ENCODE measurements at regions not wholly inside any gene's neighbourhood (a gene's known extent, or its start where the extent isn't known, plus 50 kb on each side); places are given as distances from the start of the nearest gene placed in this dataset.

DNA sequence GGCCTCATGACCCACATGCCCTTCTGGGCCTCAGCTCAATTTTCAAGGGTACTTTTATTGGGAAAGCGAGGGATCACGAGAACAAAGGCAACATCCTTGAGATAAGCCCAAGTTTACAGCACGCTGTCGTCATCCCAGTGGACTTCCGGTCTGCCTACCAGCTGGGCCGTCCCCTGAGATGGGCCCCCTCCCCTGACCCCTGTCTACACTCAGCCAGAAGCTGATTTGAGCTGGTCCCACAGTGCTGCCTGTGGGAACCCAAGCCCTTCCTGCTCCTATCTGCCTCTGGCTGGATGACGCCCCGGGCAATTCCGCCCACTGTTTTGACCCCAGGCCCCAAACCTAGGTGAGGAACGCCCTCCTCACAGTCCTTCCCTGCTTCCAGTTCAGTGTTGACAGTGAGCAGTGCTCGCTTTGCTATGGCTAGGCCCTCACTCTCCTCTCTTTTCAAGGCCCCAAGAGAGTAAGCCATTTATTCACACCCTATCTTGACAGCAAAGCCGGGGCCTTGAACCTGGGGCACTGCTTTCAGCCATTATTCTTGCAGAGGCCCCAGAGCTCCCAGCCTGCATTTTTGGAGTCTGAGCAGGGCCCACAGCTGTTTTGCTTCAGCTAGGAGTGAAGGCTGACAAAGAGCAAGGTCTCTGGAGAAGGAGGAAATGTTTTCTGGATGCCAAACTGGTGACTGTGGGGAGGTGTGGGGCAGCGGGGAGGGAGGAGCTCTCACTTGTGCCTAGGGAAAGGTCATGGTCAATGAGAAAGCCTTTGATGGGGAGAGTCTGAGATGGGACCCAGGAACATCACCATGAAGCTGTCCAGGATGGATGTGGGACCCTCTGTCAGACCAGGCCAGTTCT, 164.6 kb upstream of the BCOR start:
- no peak overlapping the region for H3K4me3 ChIP-seq (ENCODE audit: low read depth, low read length)
- DNase-seq (ENCODE audit: low read depth, low spot score), result no peak
- POLR2A ChIA-PET, result interaction anchor here (0.9 to 1.1 kb wide), 2 partner anchors 165 to 166 kb away, joined by 3 to 4 read pairs; partner anchors contain the start of gene BCOR
- CTCF ChIA-PET, result interaction anchor here (0.8 kb wide), 1 partner anchor 313 kb away, joined by 3 read pairs; no protein-coding TSS in a partner anchor
- TF ChIP-seq, protein P1, sequence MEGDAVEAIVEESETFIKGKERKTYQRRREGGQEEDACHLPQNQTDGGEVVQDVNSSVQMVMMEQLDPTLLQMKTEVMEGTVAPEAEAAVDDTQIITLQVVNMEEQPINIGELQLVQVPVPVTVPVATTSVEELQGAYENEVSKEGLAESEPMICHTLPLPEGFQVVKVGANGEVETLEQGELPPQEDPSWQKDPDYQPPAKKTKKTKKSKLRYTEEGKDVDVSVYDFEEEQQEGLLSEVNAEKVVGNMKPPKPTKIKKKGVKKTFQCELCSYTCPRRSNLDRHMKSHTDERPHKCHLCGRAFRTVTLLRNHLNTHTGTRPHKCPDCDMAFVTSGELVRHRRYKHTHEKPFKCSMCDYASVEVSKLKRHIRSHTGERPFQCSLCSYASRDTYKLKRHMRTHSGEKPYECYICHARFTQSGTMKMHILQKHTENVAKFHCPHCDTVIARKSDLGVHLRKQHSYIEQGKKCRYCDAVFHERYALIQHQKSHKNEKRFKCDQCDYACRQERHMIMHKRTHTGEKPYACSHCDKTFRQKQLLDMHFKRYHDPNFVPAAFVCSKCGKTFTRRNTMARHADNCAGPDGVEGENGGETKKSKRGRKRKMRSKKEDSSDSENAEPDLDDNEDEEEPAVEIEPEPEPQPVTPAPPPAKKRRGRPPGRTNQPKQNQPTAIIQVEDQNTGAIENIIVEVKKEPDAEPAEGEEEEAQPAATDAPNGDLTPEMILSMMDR (IDR thresholded peaks at IDR 0.05; ENCODE audit: insufficient read depth, low read length, missing control alignments), result no peak

DNA sequence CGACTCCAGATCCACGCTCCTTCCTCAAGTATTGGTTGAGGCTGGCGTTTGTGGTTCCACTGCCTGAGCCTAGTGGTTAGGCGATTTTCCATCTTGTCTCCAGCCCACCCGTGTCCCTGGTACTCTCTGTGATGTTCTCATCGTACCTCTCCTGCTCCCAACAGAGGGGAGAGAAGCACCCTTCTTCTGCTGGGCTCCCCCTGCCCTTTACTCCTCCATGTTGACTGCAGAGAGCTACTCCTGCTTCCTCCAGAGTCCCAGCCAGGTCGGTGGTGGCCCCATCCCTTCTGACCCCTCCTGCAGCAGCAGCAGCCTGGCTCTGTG, 164.0 kb upstream of the BCOR start:
- H3K4me3 ChIP-seq (ENCODE audit: low read depth, low read length), result no peak overlapping the region
- ChIA-PET POLR2A (no interaction called here), CTCF (interaction anchor here (1.6 kb wide), 1 partner anchor 16 kb away, joined by 3 read pairs; no protein-coding TSS in a partner anchor)
- TF ChIP-seq, protein P1 (IDR thresholded peaks at IDR 0.05; ENCODE audit: insufficient read depth, low read length, missing control alignments), result no peak
- DNase-seq (ENCODE audit: low read depth, low spot score), result no peak

DNA sequence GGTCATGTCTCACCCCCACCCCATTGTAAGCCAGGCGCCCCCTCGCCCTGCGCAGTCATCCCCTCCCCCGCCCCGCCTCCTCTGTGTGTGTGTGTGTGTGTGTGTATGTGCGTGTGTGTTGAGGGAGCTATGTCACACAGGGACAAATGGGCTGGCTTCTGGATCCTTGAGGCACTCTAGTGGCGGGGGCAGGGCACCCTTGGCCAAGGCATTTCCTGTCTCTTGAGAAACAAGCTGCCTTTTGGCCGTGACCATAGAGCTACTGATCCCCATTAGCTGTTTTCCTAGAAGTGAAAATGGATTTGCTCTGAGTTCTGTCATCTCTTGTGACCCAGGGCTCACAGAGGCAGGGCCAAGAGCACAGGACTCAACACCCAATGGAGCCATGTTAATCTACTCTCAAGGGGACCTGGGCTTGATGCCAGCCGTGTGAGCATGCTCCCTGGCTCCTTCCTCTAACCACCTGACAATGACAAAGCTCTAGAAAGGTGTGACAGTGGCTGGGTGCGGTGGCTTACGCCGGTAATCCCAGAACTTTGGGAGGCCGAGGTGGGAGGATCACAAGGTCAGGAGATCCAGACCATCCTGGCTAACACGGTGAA, 162.5 kb upstream of the BCOR start:
- DNase-seq (ENCODE audit: low read depth, low spot score), result no peak
- ChIA-PET CTCF (interaction anchor here (1.6 kb wide), 1 partner anchor 15 kb away, joined by 3 read pairs; no protein-coding TSS in a partner anchor), POLR2A (no interaction called here)
- H3K4me3 ChIP-seq (ENCODE audit: low read depth, low read length), result no peak overlapping the region
- TF ChIP-seq, protein P1 (IDR thresholded peaks at IDR 0.05; ENCODE audit: insufficient read depth, low read length, missing control alignments), result no peak

DNA sequence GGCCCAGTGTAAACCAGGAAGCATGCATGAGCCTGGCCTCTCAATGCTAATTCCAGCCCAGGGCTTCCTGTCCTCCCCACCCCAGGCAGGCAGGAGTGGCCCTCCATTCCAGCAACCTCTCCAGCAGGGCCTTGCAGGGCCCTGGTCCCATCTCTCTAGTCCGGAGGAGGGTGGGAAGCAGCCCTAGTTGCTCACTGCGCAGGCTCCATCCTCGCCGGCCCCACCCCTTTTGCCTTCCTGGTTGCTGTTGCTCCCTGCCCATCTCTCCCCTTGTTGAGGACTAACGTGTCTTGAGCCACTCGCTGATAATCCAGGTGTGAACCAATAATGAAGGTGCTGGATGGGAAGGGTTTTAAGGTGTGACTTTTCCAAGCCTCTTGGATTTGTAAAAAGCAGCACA, 161.2 kb upstream of the BCOR start:
- ChIA-PET CTCF (no interaction called here), POLR2A (no interaction called here)
- TF ChIP-seq, protein P1 (IDR thresholded peaks at IDR 0.05; ENCODE audit: insufficient read depth, low read length, missing control alignments), result no peak
- H3K4me3 ChIP-seq (ENCODE audit: low read depth, low read length), result no peak overlapping the region
- DNase-seq (ENCODE audit: low read depth, low spot score), result no peak

DNA sequence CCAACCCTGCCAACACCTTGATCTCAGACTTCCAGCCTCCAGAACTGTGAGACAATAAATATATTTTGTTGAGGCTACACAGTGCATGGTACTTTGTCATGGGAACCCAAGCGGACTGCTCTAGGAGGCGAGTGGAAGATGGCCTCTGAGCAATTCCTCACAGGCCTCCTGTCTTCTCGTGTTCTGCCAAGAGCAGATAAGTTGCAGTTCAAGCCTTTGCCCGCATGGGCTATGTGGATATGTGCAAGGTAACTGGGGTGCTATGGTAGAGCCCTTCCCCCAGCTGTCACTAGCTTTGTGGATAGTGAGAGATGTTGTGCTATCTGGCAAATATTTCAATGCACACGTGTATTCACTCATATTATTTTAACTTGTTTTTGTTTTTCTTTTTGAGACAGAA, 156.0 kb upstream of the BCOR start:
- no peak for DNase-seq (ENCODE audit: low read depth, low spot score)
- ChIA-PET POLR2A (no interaction called here), CTCF (no interaction called here)
- TF ChIP-seq, protein P1 (IDR thresholded peaks at IDR 0.05; ENCODE audit: insufficient read depth, low read length, missing control alignments), result no peak
- no peak overlapping the region for H3K4me3 ChIP-seq (ENCODE audit: low read depth, low read length)

DNA sequence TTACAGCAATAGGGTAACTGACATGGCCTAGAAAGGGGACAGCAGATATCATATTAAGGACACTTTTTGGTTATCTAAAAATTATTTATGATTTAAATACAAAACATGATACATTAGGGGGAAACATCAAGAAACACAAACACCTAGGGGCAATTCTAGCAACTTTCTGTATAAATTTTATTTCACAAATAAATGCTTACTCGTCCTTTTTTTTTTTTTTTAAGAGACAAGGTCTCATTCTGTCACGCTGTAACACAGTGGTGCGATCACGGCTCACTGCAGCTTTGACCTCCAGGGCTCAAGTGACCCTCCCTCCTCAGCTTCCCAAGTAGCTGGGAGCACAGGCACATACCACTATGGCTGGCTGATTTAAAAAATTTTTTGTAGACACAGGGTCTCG, 151.8 kb upstream of the BCOR start:
- ChIA-PET CTCF (no interaction called here), POLR2A (no interaction called here)
- no peak for DNase-seq (ENCODE audit: low read depth, low spot score)
- no peak overlapping the region for H3K4me3 ChIP-seq (ENCODE audit: low read depth, low read length)
- TF ChIP-seq, protein P1 (IDR thresholded peaks at IDR 0.05; ENCODE audit: insufficient read depth, low read length, missing control alignments), result no peak
